NCI-H2029 (cell line): ENCODE measurements at regions not wholly inside any gene's neighbourhood (a gene's known extent, or its start where the extent isn't known, plus 50 kb on each side); places are given as distances from the start of the nearest gene placed in this dataset.
A peak's percentile ranks its signal among the peaks of the same experiment; 100 is the strongest.
"Not testable (repeated sequence)": the region's sequence is repeated elsewhere in the genome, so short reads cannot be mapped to it uniquely, and the experiment has no call there.

ENCODE experiments used
- DNase-seq: peaks from one replicate; lab custom pipeline; 2025; lab: John Stamatoyannopoulos, UW

- no peak for DNase-seq
These were observed 458.9 kb upstream of the PDE3A start for GRCh38 chr12:19909418-19909817.

DNA sequence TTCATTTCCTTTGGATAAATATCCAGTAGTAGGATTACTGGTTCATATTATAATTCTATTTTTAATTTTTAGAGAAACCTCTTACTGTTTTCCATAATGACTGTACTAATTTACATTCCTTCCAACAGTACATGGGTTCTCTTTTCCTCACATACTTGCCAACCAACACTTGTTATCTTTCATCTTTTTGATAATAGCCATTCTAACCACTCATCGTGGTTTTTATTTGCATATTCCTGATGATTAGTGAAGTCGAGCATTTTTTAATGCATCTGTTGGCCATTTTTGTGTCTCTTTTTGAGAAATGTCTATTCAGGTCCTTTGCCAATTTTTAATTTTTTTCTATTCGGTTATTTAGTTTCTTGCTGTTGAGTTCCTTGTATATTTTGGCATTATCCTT, 457.7 kb upstream of the PDE3A start:
- DNase-seq: no peak

DNA sequence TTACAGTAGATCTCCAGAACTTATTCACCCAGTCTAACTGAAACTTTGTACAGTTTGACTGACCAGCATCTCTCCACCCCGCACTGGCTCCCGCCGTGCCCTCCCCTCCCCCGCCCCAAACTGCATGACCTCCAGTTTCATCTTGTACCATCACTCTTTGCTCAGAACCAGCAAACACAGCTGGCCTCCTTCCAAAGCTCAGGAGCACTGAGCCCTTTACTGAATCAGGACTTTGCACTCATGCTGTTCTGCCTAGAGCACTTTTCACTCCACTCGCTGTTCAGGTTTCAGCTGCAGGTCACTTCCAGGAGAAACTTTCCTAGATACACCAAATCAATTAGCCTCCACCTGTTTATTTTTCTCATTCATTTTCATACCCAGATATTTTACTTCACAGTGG, 455.3 kb upstream of the PDE3A start:
- no peak for DNase-seq

- peak; percentile 12 for DNase-seq
These were observed 452.7 kb upstream of the PDE3A start for GRCh38 chr12:19915392-19916195.

DNA sequence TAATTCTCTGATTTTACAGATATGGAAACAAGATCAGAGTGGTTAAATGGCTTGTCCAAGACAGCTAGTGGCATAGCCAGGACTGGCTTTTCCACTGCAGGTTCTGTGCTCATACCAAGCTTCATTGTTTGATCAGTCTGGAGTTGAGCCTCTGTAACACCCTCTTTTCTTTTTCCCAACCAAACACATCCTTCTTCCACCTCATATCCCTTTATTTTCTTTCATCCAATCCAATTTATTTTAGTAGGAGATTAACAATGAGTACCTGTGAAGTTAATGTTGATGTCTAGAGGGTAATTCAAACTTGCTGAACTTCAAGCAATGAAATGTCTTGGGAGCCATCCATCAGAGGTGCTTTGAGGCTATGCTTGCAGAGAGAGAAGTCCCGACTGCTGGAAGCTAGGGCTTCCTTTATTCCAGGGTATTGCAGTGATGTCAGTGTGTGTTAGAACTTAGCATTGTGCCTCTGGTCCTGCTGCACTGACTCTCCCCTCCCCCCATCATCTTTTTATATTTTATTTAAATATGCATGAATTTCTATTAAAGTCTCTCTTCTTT, 452.1 kb upstream of the PDE3A start:
- no peak for DNase-seq

- peak; percentile 68 for DNase-seq
These were observed 451.4 kb upstream of the PDE3A start for GRCh38 chr12:19916974-19917373.

DNA sequence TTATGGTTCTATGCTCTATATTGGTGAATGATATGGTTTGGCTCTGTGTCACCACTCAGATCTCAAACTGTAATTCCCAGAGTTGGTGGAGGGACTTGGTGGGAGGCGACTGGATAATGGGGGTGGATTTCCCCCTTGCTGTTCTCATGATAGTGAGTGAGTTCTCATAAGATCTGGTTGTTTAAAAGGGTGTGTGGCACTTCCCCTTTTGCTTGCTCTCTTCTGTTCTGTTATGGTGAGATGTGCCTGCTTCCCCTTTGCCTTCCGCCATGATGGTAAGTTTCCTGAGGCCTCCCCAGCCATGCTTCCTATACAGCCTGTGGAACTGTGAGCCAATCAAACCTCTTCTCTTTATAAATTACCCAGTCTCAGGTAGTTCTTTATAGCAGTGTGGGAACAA, 446.6 kb upstream of the PDE3A start:
- not testable (repeated sequence) for DNase-seq

DNA sequence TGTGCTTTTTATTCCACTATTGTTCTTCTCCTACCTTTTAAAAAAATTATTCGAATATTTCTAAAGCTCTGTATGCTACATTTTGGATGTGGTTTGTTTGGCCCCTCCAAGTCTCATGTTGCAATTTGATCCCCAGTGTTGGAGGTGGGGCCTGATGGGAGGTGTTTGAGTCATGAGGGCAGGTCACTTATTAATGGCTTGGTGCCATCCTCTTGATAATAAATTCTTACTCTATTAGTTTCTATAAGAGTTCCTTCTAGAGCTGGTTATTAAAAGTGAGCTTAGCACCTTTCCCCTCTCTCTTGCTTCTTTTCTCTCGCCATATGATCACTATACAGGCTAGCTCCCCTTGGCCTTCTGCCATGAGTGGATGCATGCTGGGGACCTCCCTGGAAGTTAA, 445.6 kb upstream of the PDE3A start:
- DNase-seq: no peak

- no peak for DNase-seq
These were observed 444.0 kb upstream of the PDE3A start for GRCh38 chr12:19924360-19924759.

- DNase-seq: no peak
These were observed 442.5 kb upstream of the PDE3A start for GRCh38 chr12:19925841-19926240.

GRCh38 chr12:19926266-19926665, 442.1 kb upstream of the PDE3A start:
- DNase-seq: no peak

GRCh38 chr12:19927661-19928060, 440.7 kb upstream of the PDE3A start:
- DNase-seq: no peak

DNA sequence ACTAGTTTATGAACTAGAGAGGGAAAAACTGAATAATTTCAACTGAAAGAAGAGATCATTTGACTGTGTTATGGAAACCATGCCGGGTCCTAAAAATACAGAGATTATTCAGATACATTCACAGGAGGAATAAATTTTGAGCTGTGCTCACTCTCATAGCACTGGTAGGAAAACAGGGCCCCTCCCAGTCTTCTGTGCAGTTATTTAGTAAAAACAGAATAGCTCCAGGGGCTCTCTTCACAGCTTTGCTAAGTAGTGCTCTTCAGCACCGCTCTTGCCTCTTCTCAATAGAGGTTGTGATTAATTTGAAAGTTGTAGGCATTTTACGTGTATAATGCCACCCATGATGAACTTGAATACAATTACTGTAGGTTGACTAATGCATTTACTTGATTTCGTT, 435.9 kb upstream of the PDE3A start:
- DNase-seq: no peak

GRCh38 chr12:19933924-19934323, 434.4 kb upstream of the PDE3A start:
- DNase-seq: no peak

GRCh38 chr12:19937161-19937560, 431.2 kb upstream of the PDE3A start:
- peak; percentile 62 for DNase-seq

GRCh38 chr12:19938031-19938430, 430.3 kb upstream of the PDE3A start:
- no peak for DNase-seq

- no peak for DNase-seq
These were observed 429.8 kb upstream of the PDE3A start for GRCh38 chr12:19938491-19938890.

DNA sequence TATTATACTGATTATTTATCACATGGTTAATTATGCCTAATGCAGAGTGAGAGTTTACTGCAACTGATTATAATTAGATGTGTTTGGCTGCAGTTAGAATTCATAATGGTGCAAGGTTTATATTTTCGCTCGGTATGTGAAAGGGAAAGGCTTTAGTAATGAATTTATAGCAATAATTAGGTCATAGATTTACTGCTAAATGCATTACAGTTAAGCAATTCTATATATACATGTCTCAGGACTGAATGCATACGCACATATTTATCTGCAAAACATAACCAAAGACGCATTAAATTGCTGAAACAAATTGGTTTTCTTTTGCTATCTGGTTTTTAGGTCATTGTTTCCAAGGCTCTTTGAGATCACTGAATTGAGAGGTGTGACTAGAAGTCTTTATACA, 428.1 kb upstream of the PDE3A start:
- DNase-seq: no peak

GRCh38 chr12:19941096-19941495, 427.2 kb upstream of the PDE3A start:
- DNase-seq: no peak

DNA sequence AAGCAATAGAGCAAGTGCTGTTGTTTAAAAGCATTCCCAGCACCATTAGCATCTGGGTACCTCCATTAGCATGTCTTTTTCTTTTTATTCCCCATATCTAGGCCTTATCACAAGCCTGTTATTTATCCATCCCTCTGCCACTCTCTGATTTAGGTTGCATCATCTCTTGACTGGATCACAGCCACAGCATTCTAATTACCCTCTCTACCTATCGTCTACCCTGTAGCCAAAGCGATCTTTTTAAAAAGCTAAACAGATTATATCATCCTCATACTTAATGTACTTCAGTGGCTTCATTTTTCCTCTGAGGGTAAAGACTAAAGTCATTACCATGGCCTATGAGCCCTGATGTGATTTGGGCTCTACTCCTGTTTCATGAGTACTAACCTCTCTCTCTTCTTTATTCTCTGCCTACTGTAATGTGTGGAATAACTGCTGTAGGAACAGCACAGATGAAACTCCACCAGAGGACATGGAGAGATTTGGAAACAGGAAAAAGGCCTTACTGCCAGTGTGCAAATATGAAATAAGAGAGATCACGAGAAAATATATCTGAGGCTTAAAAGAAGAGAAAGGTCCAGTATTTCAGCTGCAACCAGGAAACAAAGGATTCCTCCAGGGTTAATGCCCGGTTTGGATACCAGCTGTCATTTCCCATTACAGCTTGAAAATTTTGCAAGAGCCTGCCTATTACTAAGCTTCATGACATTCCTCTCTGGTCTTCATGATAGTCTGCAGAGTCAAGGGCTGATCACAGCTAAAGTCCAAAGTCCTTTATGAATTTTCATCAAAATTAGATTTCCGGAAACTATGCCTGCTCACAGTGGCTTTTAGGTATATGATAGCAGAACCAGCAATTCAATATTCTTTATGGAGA, 422.5 kb upstream of the PDE3A start:
- DNase-seq: no peak

GRCh38 chr12:19946550-19946949, 421.8 kb upstream of the PDE3A start:
- DNase-seq: no peak

DNA sequence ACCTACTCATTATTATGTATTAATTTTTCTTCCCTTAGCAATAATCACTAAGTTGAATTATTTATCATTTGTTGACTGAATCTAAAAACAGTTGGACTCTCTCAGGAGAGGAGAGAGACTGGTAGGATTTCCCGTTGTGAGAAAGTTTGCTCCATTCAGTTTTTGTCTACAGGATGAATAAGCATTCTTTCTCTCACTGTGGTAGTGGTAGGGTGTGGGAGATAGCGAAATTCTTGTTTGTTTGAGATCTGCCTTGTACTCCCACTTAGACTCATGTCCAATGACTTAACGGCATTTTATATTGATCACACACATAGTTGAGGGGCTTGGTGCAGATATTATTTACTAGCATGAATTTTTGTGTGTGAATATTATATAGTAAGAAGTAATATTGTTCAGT, 421.0 kb upstream of the PDE3A start:
- DNase-seq: no peak

GRCh38 chr12:19951664-19952063, 416.7 kb upstream of the PDE3A start:
- no peak for DNase-seq
